IPS-NIHi7 (cell line): ENCODE measurements at regions not wholly inside any gene's neighbourhood (a gene's known extent, or its start where the extent isn't known, plus 50 kb on each side); places are given as distances from the start of the nearest gene placed in this dataset.

Experiments used
- DNase-seq: peaks from one replicate; pipeline ENCODE4 v3.0.0; 2012; ENCODE audit warnings: mixed read lengths; ENCODE audit errors: extremely low spot score

DNA sequence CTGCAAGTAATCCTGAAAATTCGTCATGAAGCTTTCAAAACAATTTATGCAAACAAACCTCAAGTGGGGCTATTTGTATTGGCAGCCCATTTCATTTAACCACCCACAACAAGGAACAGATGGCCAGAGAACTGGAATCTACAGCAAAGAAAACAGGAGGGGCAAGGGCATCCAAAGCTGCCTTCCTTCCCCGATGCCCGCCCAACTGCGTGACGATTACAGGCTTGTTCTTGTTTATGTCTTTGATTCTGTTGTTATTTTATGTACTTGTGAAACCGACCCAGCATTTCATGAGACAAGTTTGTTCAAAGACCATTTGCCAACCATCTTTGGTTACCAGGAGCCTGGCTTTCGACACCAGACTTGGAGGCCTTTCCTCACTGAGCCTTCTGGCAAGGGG lies 59.1 kb upstream of the IRX6 start:
- no peak for DNase-seq

DNA sequence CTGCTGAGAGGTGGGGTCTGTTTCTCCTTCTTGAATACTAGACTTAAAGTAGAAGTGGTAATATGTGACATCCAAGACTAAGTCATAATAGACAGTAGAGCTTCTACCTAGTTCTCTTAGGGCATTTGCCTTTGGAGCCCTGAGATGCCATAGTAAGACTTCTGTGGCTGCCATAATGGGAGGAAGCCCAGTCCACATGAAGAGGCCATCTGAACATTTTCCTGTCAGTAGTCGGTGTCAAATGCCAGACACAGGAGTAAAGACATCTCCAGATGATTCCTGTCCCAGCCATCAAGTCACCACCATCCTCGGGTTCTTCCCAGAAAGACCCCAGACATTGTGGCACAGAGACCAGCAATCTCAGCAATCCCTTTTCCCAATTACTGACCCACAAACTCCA lies 58.1 kb upstream of the IRX6 start:
- no peak for DNase-seq

DNA sequence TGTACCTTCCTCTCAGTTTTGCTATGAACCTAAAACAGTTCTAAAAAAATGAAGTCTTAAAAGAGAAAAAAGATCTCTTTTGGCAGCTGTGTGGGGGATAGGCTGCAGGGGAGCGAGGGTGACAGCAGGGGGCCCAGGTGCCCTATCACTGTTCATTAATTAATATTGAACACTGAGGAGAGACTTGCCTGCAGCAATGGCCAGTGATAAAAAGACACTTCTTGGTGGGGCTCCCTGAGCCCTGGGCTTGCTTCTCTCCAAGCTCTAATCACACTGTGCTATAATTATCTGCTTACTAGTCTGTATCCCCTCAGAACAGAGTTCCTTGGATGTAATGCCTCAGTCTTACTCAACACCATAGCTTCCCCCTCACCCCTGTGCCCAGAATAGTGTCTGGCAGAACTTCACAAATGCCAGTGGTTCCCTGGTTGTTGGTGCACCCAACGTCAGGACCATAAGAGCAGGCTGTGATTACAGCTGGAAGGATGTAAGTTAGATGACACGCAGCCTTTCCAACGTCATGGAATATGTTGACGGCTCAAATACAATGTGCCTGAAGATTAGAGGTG lies 52.0 kb upstream of the IRX6 start:
- DNase-seq, result no peak

DNA sequence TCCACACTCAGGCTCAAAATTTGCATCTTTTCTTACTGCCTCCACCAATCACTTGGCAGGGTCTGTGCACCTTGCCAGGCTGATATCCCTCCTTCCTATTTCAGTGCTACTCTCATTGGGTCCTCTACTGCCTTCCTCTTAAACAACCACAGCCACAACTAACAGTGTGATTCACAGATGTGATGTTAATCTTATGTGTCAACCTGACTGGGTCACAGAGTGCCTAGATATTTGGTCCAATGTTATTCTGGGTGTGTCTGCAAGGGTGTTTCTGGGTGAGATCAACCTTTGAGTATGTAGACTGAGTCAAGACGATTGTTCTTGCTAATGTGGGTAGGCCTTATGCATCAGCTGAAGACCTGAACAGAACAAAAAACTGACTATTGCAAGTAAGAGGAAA lies 51.3 kb upstream of the IRX6 start:
- no peak for DNase-seq

DNA sequence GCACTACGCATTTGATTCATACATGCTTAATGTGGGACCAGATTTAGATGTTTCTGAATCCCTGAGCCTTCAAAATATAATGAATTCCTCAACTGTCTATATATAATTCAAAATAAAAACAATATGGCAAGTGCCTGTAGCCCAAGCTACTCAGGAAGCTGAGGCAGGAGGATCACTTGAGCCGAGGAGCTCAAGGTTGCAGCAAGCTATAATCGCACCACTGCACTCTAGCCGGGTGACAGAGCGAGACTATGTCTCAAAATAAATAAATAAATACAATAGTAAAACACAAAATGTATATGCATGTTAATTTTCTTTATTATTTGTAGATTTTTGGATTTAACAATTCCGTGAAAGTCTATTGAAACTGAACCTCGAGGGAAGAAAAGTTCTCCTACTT lies 50.6 kb upstream of the IRX6 start:
- DNase-seq, result no peak

DNA sequence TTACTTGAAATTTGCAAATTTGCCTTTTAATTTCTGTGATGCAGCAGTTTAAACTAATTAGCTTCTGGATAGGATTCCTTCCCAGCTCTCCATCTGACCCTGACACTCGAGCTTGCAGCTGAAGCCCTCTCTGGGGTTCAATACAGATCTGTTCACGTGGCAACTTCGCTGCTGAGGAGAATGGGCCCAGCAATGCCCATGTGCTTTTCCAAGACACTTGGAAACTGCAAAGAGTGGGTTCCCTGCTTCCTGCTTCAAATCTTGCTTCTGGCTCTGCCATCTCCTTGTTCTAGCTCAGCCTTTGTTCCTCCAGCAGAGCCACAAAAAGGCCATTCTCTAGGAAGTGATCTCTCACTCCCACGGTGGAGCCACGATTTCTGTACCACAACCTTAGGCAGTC lies 50.0 kb upstream of the IRX6 start:
- no peak for DNase-seq
